Upper lobe of right lung (tissue), 1 donor: ENCODE measurements at regions not wholly inside any gene's neighbourhood (a gene's known extent, or its start where the extent isn't known, plus 50 kb on each side); places are given as distances from the start of the nearest gene placed in this dataset. TPM values are rescaled to one million over a fixed set of nuclear protein-coding genes. Genes with fewer than 3 reads are reported as not detected.

Source experiments
- ATAC-seq: fragments of 200-7000 bp; cut with Tn5 transposase; one replicate; pipeline ENCODE4 v1.9.1; 2020; ENCODE audit warnings: mild to moderate bottlenecking, moderate library complexity
- DNase-seq: peaks from one replicate; pipeline ENCODE4 v3.0.0-alpha.2; 2020
- H3K27ac ChIP-seq: fragments of 200-600 bp; one replicate; pipeline ENCODE4 v1.8.0; 2022
- H3K27me3 ChIP-seq: fragments of 200-600 bp; one replicate; pipeline ENCODE4 v1.8.0; 2022; ENCODE audit warnings: mild to moderate bottlenecking
- H3K36me3 ChIP-seq: fragments of 200-600 bp; one replicate; pipeline ENCODE4 v1.8.0; 2022
- H3K4me1 ChIP-seq: fragments of 200-600 bp; one replicate; pipeline ENCODE4 v1.8.0; 2022
- H3K4me3 ChIP-seq: fragments of 200-600 bp; one replicate; pipeline ENCODE4 v1.8.0; 2022; ENCODE audit warnings: mild to moderate bottlenecking
- H3K9me3 ChIP-seq: fragments of 200-600 bp; one replicate; pipeline ENCODE4 v1.8.0; 2022
- intact Hi-C: fragments of 100-400 bp; cut with DNase I; formaldehyde crosslinking; loops from one replicate; pipeline ENCODE4 v1.11.0; 2022
- microRNA-seq: library from miRNA; unstranded; fragments of <30 nt; microRNA quantifications from one replicate; pipeline ENCODE4 v1.2.0, GENCODE V29; 2020; ENCODE audit warnings: borderline microRNAs expressed
- TF ChIP-seq, protein P1 (sequence below): fragments of 200-600 bp; IDR thresholded peaks from one replicate; pipeline ENCODE4 v1.8.0; 2022; ENCODE audit warnings: antibody characterized with exemption
- donor health status: DM: no; HTN: yes; CAD: no; lungs with severe emphysema.

DNA sequence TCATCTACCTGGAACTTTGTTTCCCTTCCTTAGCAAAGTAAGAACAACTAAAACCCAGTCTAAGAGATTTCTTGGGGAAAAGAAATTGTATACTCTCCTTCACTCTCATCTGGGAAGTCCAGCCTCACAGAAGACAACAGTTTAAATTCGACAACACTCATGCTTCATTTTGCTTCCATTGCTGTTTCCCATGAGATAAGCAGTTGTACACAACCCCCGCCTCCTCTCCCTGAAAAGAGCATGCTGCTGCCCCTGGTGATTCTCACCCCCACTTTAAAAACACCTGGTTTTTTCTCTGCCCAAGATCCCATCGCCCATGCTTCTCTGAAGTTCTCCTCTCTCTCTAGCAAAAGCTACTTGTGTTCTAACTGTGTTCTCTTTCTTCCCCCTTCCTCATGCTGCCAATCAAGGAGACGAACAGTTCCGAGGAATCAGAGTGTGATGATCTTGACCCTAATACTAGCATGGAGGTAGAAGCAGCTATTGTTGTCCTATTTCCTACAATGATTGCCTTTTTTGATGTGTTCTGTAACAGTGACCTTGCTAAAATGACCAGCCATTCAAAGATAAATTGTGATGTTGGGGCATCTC lies 51.1 kb upstream of the UMPS start:
- no peaks in the 10 kb centered on the region for H3K27me3 ChIP-seq
- no peak overlapping the region for H3K4me3 ChIP-seq
- no peak for DNase-seq
- no peaks in the 10 kb centered on the region for H3K9me3 ChIP-seq
- intact Hi-C loops, result no loop called here
- no peak for ATAC-seq
- TF ChIP-seq, protein P1, sequence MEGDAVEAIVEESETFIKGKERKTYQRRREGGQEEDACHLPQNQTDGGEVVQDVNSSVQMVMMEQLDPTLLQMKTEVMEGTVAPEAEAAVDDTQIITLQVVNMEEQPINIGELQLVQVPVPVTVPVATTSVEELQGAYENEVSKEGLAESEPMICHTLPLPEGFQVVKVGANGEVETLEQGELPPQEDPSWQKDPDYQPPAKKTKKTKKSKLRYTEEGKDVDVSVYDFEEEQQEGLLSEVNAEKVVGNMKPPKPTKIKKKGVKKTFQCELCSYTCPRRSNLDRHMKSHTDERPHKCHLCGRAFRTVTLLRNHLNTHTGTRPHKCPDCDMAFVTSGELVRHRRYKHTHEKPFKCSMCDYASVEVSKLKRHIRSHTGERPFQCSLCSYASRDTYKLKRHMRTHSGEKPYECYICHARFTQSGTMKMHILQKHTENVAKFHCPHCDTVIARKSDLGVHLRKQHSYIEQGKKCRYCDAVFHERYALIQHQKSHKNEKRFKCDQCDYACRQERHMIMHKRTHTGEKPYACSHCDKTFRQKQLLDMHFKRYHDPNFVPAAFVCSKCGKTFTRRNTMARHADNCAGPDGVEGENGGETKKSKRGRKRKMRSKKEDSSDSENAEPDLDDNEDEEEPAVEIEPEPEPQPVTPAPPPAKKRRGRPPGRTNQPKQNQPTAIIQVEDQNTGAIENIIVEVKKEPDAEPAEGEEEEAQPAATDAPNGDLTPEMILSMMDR, result no peak
- H3K27ac ChIP-seq, result no peak overlapping the region
- H3K4me1 ChIP-seq, result no peaks in the 10 kb centered on the region
- peaks cover 9% of the 10 kb centered on the region for H3K36me3 ChIP-seq

Small RNA genes in the stretch of these regions (microRNA-seq; reads per million reads assigned to microRNA genes)
- not detected for gene MIR5002
- gene MIR6083, result not detected
